ENCODE measurements at regions not wholly inside any gene's neighbourhood (a gene's known extent, or its start where the extent isn't known, plus 50 kb on each side); places are given as distances from the start of the nearest gene placed in this dataset.

GRCh38 chr4:31171362-31171761, 451.2 kb downstream of the PCDH7 start:
- TF ChIP-seq CTCF (conservative IDR thresholded peaks at IDR 0.05; ENCODE audit: low read length) (no peak), EZH2phosphoT487 (IDR thresholded peaks at IDR 0.05; ENCODE audit: borderline replicate concordance, low read depth, low read length) (no peak)
